Esophagus (tissue), 2 donors: ENCODE measurements at regions not wholly inside any gene's neighbourhood (a gene's known extent, or its start where the extent isn't known, plus 50 kb on each side); places are given as distances from the start of the nearest gene placed in this dataset.

Experiments
- H3K27ac ChIP-seq, 2 donors: one replicate each; pipeline ENCODE4 v1.5.1; 2013; ENCODE audit warnings: low read depth in 2 of 2, mild to moderate bottlenecking in 2 of 2, inconsistent platforms in 1 of 2, low read length in 1 of 2, moderate library complexity in 1 of 2
- H3K27me3 ChIP-seq, 2 donors: one replicate each; pipeline ENCODE4 v1.6.1; 2013; ENCODE audit warnings: low read length in 2 of 2, control low read depth in 1 of 2, mild to moderate bottlenecking in 1 of 2; ENCODE audit not compliant: insufficient read depth in 2 of 2, control insufficient read depth in 1 of 2
- H3K36me3 ChIP-seq, 2 donors: one replicate each; pipeline ENCODE4 v1.6.1; 2013; ENCODE audit warnings: low read length in 1 of 2; ENCODE audit not compliant: control insufficient read depth in 2 of 2, insufficient read depth in 2 of 2
- H3K4me1 ChIP-seq, 2 donors: one replicate each; pipeline ENCODE4 v1.6.1; 2013; ENCODE audit warnings: low read length in 1 of 2; ENCODE audit not compliant: control insufficient read depth in 2 of 2, insufficient read depth in 2 of 2
- H3K4me3 ChIP-seq, 2 donors: one replicate each; pipeline ENCODE4 v1.5.1; 2013; ENCODE audit warnings: low read length in 2 of 2, mild to moderate bottlenecking in 2 of 2, low read depth in 1 of 2, moderate library complexity in 1 of 2
- H3K9me3 ChIP-seq, 2 donors: one replicate each; pipeline ENCODE4 v1.6.1; 2013; ENCODE audit warnings: mild to moderate bottlenecking in 2 of 2, low read depth in 1 of 2, low read length in 1 of 2, moderate library complexity in 1 of 2; ENCODE audit not compliant: control insufficient read depth in 2 of 2, insufficient read depth in 1 of 2
- WGBS, 2 donors: extraction: QIAGEN DNeasy Blood & Tissue Kit; methylation state at CpG; one replicate each; pipeline ENCODE4 v1.1.7; 2013; 5-methylcytosine and 5-hydroxymethylcytosine counted together
- donor health status: healthy with polysubstance abuse.
- donor health status: Bipolar disorder and iron deficiency.

DNA sequence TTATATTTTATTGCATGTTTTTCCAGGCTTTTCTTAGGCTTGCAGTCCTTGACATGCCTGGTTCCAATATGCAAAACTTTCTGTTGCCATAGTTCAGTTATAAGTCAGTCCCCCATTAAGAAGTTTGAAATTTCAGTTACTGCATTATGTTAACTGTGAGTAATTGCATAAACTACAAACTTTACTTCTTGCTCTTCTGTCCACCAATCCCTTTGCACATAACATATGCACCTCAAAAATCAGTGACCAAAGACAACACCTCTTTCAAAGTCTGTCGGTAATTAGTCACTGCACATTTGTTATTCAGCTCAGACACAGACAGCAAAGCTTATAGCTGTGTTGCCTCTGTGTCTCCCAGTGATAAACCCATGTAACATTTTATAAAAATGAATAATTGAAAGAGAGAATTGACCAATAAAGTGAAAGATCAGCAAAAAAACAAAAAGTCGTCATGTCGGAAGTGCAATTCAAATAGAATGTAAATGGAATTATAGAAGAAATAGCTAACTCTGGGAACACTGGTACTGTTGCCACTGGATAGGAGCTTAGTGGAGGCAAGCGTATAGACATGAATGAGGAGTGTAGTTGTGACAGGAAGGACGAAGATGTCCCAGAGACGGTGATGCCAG lies 50.3 kb upstream of the BTBD3 start:
- Histone ChIP-seq H3K4me1 (no peaks in the 10 kb centered on the region), H3K36me3 (no peaks in the 10 kb centered on the region), H3K4me3 (no peak overlapping the region), H3K27me3 (no peaks in the 10 kb centered on the region), H3K9me3 (no peaks in the 10 kb centered on the region), H3K27ac (no peak overlapping the region)
- WGBS, 2 donors: 74 to 79% methylated on average over 6 of the region's 6 CpGs
